Pancreas (tissue), 10 donors: ENCODE measurements at regions not wholly inside any gene's neighbourhood (a gene's known extent, or its start where the extent isn't known, plus 50 kb on each side); places are given as distances from the start of the nearest gene placed in this dataset.
A peak's percentile ranks its signal among the peaks of the same experiment; 100 is the strongest.

Experiments used
- ATAC-seq, 4 donors: fragments of 200-7000 bp; cut with Tn5 transposase; one replicate each; pipeline versions ENCODE4 v1.8.0 to v1.9.1; 2020; ENCODE audit warnings: mild to moderate bottlenecking in 4 of 4, moderate library complexity in 4 of 4
- DNase-seq, 6 donors: peaks; one replicate each; pipeline ENCODE4 v3.0.0-alpha.2; 2020
- FAIRE-seq: peaks from 2 replicates; lab custom pipeline; 2012; peaks lifted over from hg19 to GRCh38; lab: Jason Lieb, UNC
- H3K27ac ChIP-seq, 4 donors: fragments of 200-600 bp; sonication (generic); 1 replicate in 3 of 4; 2 replicates in 1 of 4; pipeline versions ENCODE4 v1.5.0 to v1.8.0; 2020
- H3K27me3 ChIP-seq, 4 donors: fragments of 200-600 bp; one replicate each; pipeline ENCODE4 v1.8.0; 2021
- H3K36me3 ChIP-seq, 3 donors: fragments of 200-600 bp; sonication (generic) in 1 of 3; one replicate each; pipeline versions ENCODE4 v1.5.0 to v1.8.0; 2020 to 2021
- H3K4me1 ChIP-seq, 3 donors: fragments of 200-600 bp; one replicate each; pipeline ENCODE4 v1.8.0; 2021
- H3K4me3 ChIP-seq, 4 donors: fragments of 200-600 bp; sonication (generic) in 2 of 4; one replicate each; pipeline versions ENCODE4 v1.5.0 to v1.8.0; 2020 to 2021
- H3K9me3 ChIP-seq, 4 donors: fragments of 200-600 bp; one replicate each; pipeline ENCODE4 v1.8.0; 2021
- WGBS, 2 donors: extraction: QIAGEN DNeasy Blood & Tissue Kit; methylation state at CpG; one replicate each; pipeline ENCODE4 v1.1.7; 2013; 5-methylcytosine and 5-hydroxymethylcytosine counted together
- intact Hi-C, 3 donors: fragments of 100-400 bp; cut with DNase I; formaldehyde crosslinking; loops; one replicate each; pipeline versions ENCODE4 v1.11.1 to v1.14.2; 2022
- TF ChIP-seq, protein P1 (sequence below), 4 donors: fragments of 200-600 bp; sonication (generic) in 3 of 4; IDR thresholded peaks; one replicate each; pipeline versions ENCODE4 v1.5.0 to v1.8.0; 2021; ENCODE audit warnings: antibody characterized with exemption in 4 of 4
- donor health status: healthy with polysubstance abuse.
- donor health status: DM: no; HTN: no; CAD: no; lungs with moderate emphysema.
- donor health status: DM: no; HTN: no; CAD: no.
- donor health status: control.
- donor health status: control.
- donor health status: Bipolar disorder and iron deficiency.
- donor health status: DM: yes; HTN: yes; CAD: no.
- donor health status: DM: no; HTN: no; CAD: no.
- donor health status: DM: no; HTN: no; CAD: no.
- donor health status: DM: yes; HTN: yes; CAD: no.

DNA sequence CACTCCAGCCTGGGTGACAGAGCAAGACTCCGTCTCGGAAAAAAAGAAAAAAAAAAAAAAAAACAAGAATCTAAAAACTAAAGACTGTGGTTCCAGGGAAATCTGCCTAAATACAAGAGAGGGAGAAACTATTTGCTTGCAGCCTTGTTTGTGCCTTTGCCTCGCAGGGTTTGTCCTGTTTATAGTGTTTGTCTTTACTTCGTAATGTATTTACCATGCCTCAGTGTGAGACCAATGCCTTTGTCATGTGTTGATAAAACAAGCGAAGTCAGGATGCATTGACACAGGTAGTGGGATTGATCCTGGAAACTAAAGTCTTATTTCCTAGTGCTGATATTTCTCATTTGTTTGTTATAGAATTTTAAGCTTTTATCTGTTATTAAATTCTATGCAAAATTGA, 199.0 kb downstream of the EXOC5 start:
- TF ChIP-seq, protein P1, sequence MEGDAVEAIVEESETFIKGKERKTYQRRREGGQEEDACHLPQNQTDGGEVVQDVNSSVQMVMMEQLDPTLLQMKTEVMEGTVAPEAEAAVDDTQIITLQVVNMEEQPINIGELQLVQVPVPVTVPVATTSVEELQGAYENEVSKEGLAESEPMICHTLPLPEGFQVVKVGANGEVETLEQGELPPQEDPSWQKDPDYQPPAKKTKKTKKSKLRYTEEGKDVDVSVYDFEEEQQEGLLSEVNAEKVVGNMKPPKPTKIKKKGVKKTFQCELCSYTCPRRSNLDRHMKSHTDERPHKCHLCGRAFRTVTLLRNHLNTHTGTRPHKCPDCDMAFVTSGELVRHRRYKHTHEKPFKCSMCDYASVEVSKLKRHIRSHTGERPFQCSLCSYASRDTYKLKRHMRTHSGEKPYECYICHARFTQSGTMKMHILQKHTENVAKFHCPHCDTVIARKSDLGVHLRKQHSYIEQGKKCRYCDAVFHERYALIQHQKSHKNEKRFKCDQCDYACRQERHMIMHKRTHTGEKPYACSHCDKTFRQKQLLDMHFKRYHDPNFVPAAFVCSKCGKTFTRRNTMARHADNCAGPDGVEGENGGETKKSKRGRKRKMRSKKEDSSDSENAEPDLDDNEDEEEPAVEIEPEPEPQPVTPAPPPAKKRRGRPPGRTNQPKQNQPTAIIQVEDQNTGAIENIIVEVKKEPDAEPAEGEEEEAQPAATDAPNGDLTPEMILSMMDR (IDR thresholded peaks at IDR 0.05), result no peak
- H3K36me3 ChIP-seq, result no peaks in the 10 kb centered on the region
- no peak for ATAC-seq

DNA sequence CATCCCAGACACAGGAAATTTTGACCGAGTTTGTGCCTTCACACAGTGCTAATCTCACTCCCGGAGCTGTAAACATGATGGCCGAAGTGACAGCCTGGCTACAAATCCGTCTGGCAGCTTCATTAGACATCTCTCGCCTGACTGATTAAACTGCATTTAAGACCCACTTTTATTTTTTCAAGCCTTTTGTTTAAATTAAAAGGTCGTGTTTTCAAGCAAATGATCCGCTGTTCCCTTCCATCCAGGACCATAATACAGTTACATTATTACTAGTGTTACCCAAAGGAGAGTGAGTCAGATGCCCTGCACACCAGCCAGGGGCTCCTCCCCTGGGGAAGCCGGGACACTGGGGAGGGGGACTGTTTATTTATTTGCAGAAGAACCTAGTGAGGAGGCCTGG, 200.2 kb downstream of the EXOC5 start:
- Histone ChIP-seq H3K27ac (no peak overlapping the region), H3K9me3 (no peaks in the 10 kb centered on the region), H3K4me1 (peaks cover 0 to 8% (median 0%) of the 10 kb centered on the region in 3 donors), H3K27me3 (peaks cover 0 to 5% (median 0%) of the 10 kb centered on the region in 4 donors), H3K4me3 (no peak overlapping the region), H3K36me3 (no peaks in the 10 kb centered on the region)
- TF ChIP-seq, protein P1 (IDR thresholded peaks at IDR 0.05), result no peak
- FAIRE-seq, result no peak
- WGBS, 2 donors, result 38 to 40% methylated on average over 8 of the region's 8 CpGs
- DNase-seq, result no peak
- no peak for ATAC-seq
- intact Hi-C loops, result no loop called here

More for the DNA sequence above, 199.0 kb downstream of the EXOC5 start:
- H3K4me3 ChIP-seq, result no peak overlapping the region
- no peaks in the 10 kb centered on the region for H3K9me3 ChIP-seq
- H3K27ac ChIP-seq, result no peak overlapping the region
- peaks cover 0 to 8% (median 0%) of the 10 kb centered on the region in 3 donors for H3K4me1 ChIP-seq
- FAIRE-seq (no peak), DNase-seq (no peak)
- intact Hi-C loops, result no loop called here
- 71 to 76% methylated on average over 5 of the region's 5 CpGs for WGBS, 2 donors
- H3K27me3 ChIP-seq, result peaks cover 0 to 5% (median 0%) of the 10 kb centered on the region in 4 donors

DNA sequence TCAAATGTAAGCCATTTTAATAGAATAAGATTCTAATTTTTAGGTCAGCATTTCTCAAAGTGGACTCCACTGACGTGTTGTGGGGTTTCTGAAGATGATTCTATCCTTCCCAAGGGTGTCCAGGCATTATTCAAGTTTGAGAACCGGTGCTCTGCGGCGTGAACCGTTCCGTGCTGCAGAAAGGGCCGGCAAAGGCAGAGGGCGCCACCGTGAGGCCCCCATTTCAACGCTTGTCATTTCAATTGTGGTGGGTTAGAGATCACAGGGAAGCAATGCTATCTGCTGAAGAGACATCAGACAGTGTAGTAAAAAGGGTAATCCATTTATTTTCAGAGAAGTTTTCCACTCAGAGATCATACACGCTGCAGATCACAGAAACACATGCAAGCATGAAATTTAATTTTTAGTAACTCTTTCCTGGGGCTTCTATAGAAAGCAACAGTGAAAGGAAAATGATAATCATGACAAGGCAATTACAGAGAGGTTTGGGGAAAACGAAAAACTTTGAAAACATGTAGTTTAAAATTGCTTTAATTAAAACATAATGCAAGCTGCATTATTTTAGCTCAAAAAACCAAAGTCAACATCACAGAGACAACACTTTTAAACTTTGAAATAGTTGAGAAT, 201.7 kb downstream of the EXOC5 start:
- Histone ChIP-seq H3K27ac (no peak overlapping the region), H3K36me3 (no peaks in the 10 kb centered on the region), H3K4me3 (no peak overlapping the region), H3K4me1 (peaks cover 0 to 8% (median 0%) of the 10 kb centered on the region in 3 donors), H3K9me3 (no peaks in the 10 kb centered on the region), H3K27me3 (peaks cover 0 to 5% (median 0%) of the 10 kb centered on the region in 4 donors)
- intact Hi-C loops, result no loop called here
- DNase-seq (peak; percentile 25 to 78 (median 52)), ATAC-seq (peak; percentile 90 to 96 (median 94)), FAIRE-seq (no peak)
- TF ChIP-seq, protein P1 (IDR thresholded peaks at IDR 0.05), result peak; percentile 12 to 48 (median 36)
- WGBS, 2 donors, result 12 to 13% methylated on average over 12 of the region's 12 CpGs

DNA sequence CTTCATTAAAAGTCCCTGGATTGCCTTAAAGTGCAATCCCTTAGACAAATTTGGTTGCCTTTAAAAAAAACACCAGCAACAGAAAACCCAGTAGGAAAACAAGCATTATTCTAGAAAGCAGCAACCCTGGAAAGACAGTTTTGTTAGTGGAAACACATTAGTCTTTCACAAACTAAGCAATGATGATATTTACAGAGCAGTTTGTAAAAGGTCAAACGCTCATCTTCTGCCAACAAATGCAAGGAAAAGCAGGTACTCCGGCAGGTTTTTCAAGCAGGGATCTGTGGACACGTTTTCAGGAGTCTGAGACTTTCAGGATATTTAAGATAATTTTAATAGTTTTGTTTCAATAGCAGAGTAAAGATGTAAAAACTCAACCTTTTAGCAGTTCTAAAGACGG, 202.2 kb downstream of the EXOC5 start:
- Histone ChIP-seq H3K4me1 (peaks cover 0 to 8% (median 0%) of the 10 kb centered on the region in 3 donors), H3K27me3 (peaks cover 0 to 5% (median 0%) of the 10 kb centered on the region in 4 donors), H3K9me3 (no peaks in the 10 kb centered on the region), H3K4me3 (no peak overlapping the region), H3K36me3 (no peaks in the 10 kb centered on the region), H3K27ac (no peak overlapping the region)
- ATAC-seq (peak in 2 of 4 donors; percentile 28 to 48), DNase-seq (no peak), FAIRE-seq (no peak)
- 35 to 49% methylated on average over 4 of the region's 4 CpGs for WGBS, 2 donors
- intact Hi-C loops, result no loop called here
- TF ChIP-seq, protein P1 (IDR thresholded peaks at IDR 0.05), result no peak
